HG03520 (cell line): ENCODE measurements at regions not wholly inside any gene's neighbourhood (a gene's known extent, or its start where the extent isn't known, plus 50 kb on each side); places are given as distances from the start of the nearest gene placed in this dataset.

Source experiments
- ATAC-seq: cut with Tn5 transposase; IDR thresholded peaks from one replicate; pipeline ENCODE4 v1.9.1; 2021; ENCODE audit warnings: mild to moderate bottlenecking, moderate library complexity; ENCODE audit not compliant: unreplicated experiment

- no peak for ATAC-seq
Measured at GRCh38 chr14:101469382-101470247, 91.7 kb upstream of the DIO3 start.

GRCh38 chr14:101470266-101470665 lies 91.0 kb upstream of the DIO3 start:
- no peak for ATAC-seq

- no peak for ATAC-seq
Measured at GRCh38 chr14:101471723-101472517, 89.4 kb upstream of the DIO3 start.

GRCh38 chr14:101472518-101472849 lies 88.8 kb upstream of the DIO3 start:
- ATAC-seq, result no peak

GRCh38 chr14:101473045-101473729 lies 88.1 kb upstream of the DIO3 start:
- no peak for ATAC-seq

GRCh38 chr14:101473795-101474562 lies 87.3 kb upstream of the DIO3 start:
- no peak for ATAC-seq

GRCh38 chr14:101474563-101475455 lies 86.5 kb upstream of the DIO3 start:
- no peak for ATAC-seq

- no peak for ATAC-seq
Measured at GRCh38 chr14:101475456-101476257, 85.6 kb upstream of the DIO3 start.

- ATAC-seq, result no peak
Measured at GRCh38 chr14:101476258-101476915, 84.9 kb upstream of the DIO3 start.

GRCh38 chr14:101476916-101477553 lies 84.3 kb upstream of the DIO3 start:
- no peak for ATAC-seq

- ATAC-seq, result no peak
Measured at GRCh38 chr14:101477648-101478047, 83.6 kb upstream of the DIO3 start.

- ATAC-seq, result no peak
Measured at GRCh38 chr14:101478096-101478495, 83.2 kb upstream of the DIO3 start.

- no peak for ATAC-seq
Measured at GRCh38 chr14:101478796-101479410, 82.4 kb upstream of the DIO3 start.

GRCh38 chr14:101480022-101480746 lies 81.1 kb upstream of the DIO3 start:
- ATAC-seq, result no peak

- ATAC-seq, result no peak
Measured at GRCh38 chr14:101480747-101481530, 80.4 kb upstream of the DIO3 start.

- no peak for ATAC-seq
Measured at GRCh38 chr14:101481557-101481956, 79.7 kb upstream of the DIO3 start.
